GM21360 (cell line): ENCODE measurements at regions not wholly inside any gene's neighbourhood (a gene's known extent, or its start where the extent isn't known, plus 50 kb on each side); places are given as distances from the start of the nearest gene placed in this dataset.

ENCODE experiments used
- ATAC-seq: cut with Tn5 transposase; IDR thresholded peaks from one replicate; pipeline ENCODE4 v1.9.1; 2021; ENCODE audit warnings: mild to moderate bottlenecking, moderate library complexity; ENCODE audit not compliant: unreplicated experiment

GRCh38 chr6:170049641-170050561 is 241.0 kb downstream of the DLL1 start:
- no peak for ATAC-seq

DNA sequence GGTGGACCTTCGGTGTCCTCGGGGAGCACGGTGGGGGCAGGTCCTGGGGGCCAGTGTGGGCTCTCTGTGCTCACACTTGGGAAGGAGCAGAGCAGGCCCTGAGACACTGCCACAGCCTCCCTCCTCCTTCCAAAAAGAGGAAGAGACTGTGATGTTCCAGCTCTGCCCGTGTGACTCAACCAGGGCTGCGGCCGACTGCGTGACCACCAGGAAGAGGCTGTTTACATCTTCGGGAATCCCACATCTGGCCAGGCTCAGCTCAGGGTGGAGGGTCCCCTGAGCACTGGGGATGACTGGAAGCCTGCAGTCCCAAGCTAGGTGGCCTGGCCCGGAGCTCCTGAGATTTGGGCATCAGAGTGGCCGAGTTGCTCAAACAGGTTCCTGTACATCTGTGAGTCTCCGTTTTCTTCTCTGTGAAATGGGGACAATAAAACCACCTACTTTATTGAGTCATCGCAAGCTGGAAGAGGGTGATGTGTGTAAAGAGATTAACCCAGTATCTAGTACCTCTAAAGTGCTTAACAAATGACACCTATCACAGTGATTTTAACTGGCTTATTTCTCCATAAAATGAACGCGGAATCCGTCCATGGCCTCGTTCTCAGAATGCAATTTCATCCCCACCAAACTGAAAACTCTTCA is 242.1 kb downstream of the DLL1 start:
- no peak for ATAC-seq

DNA sequence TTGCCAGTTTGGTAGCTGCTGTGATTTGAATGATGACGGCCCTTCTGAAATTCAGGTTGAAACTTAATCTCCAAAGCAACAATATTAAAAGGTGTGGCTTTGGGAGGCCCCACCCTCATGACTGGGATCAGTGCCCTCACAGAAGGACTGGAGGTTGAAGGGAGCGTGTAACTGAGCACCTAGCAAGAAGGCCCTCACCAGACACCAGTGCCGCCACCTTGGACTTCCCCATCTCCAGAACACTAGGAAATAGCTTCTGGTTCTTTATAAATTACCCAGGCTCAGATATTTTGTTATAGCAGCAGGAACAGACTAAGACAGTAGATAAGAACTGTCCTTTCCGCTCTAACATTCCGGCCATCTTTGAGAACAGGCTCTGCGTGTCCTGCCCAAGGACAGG is 243.1 kb downstream of the DLL1 start:
- ATAC-seq = no peak

DNA sequence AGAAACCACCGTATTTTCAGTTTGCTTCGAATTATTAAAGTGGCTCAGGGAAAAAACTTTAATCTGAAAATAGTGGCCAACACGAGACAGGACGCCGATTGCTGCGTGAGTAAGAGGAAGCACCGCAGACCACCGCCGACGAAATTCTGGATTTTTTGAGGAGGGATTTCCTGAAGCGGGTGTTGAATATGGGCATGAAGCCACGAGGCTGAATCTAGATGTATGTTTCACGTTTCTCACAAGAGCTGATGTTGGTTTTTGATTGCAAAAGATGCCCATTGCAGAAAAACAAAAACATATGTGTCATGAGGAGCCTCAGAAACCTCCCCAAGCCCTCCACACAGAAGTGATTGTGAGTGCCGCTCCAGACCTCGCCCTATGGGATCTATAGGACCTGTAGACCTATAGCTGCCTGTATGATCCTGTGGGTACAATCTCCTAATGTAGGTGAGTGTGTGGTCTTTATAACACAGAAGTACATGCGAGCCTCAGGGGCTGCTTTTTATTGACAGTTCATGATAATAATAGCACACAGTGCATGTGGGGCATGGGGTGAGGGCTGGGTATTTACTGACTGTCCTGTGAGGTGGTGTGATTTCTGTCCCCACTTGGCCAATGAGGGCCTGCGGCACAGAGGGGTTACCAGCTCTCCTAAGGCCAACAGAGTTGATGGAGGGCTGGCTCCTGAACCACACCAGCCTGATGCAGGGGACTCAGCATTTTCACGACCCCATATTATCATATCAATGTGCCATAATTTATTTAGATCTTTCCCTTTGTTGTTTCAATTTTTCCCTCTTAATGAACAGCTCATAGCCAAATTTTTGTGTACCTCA is 243.9 kb downstream of the DLL1 start:
- ATAC-seq = no peak

GRCh38 chr6:170045981-170046667 is 244.8 kb downstream of the DLL1 start:
- ATAC-seq = no peak

DNA sequence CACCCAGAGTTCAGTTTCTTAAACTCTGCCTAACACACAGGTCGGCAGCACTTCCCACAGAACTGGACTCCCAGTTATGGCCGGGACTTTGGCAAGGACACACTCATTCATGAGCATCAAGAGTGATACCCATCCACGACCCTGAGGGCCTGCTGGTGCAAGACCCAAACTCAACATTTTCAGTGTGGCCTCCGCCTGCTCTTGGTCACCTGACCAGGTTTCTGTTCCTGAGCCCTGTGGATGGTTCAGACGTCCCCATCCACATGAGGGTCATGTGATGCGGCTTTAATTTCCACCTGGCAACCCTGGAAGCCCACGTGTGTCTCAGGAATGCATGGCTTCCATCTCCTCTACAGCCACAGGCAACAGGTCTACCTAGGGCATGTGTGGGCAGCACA is 245.3 kb downstream of the DLL1 start:
- ATAC-seq = no peak

- no peak for ATAC-seq
Observed at GRCh38 chr6:170044836-170045562, 245.9 kb downstream of the DLL1 start.

DNA sequence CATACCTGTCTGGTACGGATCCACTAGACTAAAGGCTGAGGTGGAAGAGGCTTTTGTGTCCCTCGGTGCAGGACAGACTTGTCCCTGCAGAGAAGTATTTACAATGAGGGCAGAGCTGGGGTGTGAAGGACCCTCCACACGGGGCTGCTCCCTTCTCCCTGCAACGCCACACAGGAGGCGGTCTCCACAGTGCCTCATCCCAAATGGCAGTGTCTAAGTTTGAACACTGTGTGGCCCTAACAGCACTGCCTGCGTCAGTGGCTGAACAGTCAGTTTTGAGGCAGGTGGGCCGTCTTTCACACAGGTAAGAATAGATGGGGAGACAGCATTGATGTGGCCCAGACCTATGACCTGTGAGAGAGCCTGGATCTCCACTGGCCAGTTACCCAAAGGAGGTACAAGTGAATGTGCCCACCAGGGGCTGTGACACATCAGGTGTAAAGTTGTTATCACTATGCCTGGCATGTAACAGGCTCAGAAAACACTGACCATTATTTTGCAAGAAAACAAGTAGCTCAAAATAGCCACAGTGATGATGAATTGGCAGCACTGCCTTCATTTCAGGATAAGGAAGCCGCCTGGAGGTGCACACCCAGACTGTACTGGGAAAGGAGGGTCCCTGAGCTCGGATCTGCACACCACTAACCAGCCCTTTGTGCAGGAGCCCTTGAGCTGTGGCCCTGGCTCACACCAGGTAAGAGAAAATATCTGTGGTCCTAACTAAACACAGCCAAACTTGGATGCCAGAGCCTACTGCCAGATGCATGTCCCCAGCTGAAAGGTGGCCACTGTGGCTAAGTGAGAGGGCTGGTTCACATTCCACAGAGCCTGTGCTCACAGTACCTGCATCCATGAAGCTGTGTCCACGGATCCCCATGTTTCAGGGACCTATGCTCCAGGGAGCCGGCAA is 246.7 kb downstream of the DLL1 start:
- ATAC-seq = no peak

DNA sequence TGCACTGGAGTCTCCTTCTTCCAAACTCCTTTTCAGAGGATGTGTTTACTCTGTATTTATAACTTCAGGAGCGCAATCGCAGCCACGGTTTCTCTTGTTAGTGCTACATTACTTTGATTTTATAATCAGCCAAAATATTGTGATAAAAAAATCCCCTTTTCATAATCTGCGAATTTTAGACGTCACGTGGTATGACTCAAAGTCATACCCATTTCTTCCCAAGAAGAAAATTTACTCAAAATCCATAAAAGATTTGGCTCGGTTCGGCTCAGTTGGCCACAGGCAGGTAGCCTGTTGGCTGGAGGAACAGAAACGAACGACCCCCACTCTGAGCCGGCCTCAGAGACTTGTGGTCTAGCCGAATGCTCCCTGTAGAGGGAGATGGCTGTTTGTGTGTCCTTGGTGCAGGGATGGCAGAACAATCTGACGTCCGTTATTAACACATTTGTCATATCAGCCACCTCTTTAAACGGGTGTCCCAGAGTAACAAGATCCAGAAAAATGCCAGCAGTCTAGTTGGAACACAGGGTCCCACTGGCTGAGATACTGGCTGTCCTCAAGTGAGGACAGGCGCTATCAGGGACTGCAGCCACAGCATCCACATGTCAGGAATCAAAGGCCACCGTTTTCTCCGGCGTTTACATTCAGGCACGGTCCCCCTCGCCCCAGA is 247.6 kb downstream of the DLL1 start:
- no peak for ATAC-seq

- ATAC-seq = no peak
Observed at GRCh38 chr6:170042596-170043118, 248.2 kb downstream of the DLL1 start.

DNA sequence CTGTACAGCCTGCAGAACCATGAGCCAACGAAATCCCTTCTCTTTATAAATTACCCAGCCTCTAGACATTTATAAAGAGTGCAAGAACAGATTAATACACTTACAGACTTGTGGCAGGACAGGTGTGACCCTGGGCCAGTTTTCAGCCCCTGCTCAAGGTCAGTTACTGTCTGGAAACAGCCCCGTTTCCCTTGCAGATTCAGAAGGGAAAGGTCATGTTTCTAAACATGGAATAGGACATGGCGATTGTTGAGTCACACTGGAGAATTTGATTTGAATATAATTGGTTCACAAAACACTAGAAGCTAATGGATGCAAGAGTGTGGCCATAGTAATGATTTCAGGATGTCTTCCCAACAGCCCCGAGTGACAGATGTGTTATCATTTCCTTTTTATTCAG is 248.8 kb downstream of the DLL1 start:
- ATAC-seq = no peak

DNA sequence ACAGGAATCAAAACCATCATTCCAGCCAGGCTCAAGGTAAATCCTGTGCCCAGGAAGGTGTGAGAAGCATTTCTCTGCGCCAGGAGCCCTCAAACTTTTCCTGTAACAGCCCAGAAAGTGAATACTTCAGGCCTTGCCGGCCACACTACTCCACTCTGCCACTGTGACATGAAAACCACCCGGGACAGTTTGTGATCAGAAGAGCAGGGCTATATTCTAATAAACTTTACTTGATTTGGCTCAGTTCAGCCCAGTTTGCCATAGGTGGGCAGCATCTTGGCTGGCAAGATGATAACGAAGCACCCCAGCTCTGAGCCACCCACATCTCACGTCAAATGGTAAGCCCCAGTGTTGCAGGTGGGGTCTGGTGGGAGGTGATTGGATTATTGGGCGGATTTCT is 249.4 kb downstream of the DLL1 start:
- no peak for ATAC-seq

GRCh38 chr6:170040906-170041305 is 250.0 kb downstream of the DLL1 start:
- no peak for ATAC-seq

- no peak for ATAC-seq
Observed at GRCh38 chr6:170040115-170040500, 250.8 kb downstream of the DLL1 start.

DNA sequence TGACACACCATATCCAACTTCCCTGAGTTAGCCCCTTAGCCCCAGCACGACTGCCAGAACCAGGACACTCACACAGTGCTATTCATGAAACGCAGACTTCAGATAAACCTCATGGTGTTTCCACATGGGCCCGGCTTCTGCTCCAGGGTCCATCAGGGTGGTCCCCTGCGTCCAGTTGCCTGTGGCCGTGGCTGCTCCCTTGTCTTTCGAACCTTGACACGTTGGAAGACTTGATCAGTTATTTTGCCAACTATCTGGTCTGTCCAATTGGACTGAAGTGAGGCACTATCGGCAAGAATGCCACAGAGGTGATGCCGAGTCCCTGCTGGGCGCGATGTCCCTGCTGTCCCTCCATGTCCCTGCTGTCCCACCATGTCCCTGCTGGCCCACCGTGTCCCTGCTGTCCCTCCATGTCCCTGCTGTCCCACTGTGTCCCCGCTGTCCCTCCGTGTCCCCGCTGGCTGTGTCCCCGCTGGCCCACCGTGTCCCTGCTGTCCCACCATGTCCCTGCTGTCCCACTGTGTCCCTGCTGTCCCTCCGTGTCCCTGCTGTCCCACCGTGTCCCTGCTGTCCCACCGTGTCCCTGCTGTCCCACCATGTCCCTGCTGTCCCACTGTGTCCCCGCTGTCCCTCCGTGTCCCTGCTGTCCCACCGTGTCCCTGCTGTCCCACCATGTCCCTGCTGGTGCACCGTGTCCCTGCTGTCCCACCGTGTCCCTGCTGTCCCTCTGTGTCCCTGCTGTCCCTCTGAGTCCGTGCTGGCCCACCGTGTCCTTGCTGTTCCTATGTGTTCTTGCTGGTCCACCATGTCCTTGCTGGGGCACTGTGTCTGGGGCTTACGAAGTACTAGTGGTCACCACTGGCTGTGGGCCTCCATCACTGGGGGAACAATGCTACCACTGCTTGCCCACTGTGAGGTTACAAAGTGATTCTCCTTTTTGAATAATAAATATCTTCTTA is 251.4 kb downstream of the DLL1 start:
- ATAC-seq = no peak

DNA sequence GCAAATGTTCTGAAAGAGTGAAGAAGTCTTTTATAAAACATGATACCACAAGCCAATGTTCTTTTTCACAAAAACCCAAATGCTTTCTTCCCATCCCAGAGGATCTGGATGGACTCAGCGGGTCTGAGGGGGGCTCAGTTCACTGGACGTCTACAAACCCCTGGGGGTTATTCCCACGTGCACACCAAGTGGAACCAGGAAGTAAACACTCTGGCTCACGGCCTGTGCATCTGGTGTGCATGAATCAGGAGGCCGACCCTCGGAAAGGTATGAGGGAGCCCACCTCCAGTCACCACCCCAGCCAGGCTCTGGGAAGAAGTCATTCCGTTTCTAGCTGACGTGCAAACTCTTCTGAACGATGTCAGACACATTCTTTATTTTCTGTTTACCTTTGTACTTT is 252.2 kb downstream of the DLL1 start:
- no peak for ATAC-seq

DNA sequence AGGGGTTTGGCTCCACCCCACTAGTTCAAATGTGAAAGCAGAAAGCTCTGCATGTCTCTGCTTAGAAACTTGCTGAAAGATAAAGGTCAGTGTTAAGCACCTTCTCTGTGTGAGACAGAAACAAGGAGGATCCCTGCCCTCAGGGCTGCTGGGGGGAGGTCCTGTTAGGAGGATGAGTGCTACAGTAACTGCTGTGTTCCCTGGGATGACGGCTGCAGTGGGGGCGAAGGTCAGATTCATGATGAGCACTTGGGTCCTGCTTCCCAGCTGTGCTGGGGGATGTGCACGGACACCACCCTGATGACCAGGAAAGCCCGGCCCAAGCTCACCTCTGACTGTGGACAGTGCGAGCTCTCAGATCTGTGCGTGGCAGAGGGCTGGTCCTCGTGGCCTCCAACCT is 252.6 kb downstream of the DLL1 start:
- no peak for ATAC-seq
